Limb (tissue), 2 donors: ENCODE measurements at regions not wholly inside any gene's neighbourhood (a gene's known extent, or its start where the extent isn't known, plus 50 kb on each side); places are given as distances from the start of the nearest gene placed in this dataset.
"Not testable (repeated sequence)": the region's sequence is repeated elsewhere in the genome, so short reads cannot be mapped to it uniquely, and the experiment has no call there.

Experiments used
- DNase-seq, 2 donors: peaks; one replicate each; pipeline ENCODE4 v3.0.0-alpha.2; 2016; ENCODE audit errors: extremely low spot score in 2 of 2

GRCh38 chr3:21028412-21028811 is 722.6 kb downstream of the ZNF385D start:
- no peak for DNase-seq

GRCh38 chr3:21024563-21024962 is 726.4 kb downstream of the ZNF385D start:
- DNase-seq, result no peak

DNA sequence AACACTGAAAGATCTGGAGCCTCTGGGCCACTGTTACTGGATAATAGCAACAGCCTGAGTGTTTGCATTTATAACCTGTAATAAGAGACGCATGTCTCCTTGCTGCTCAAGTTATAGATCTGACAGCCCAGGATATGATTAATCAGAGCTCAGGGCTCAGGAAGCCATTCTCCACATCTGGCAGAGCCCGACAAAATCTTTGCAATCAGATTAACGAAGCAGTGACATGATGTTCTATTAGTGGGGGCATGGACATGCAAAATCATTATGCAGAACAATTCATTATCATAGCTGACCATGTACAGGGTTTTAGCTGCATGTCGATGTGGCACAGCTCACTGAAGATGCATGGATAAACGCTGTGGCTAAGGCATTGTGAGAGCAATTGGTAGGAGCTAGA is 730.3 kb downstream of the ZNF385D start:
- no peak for DNase-seq

GRCh38 chr3:21020043-21020442 is 731.0 kb downstream of the ZNF385D start:
- DNase-seq, result no peak

DNA sequence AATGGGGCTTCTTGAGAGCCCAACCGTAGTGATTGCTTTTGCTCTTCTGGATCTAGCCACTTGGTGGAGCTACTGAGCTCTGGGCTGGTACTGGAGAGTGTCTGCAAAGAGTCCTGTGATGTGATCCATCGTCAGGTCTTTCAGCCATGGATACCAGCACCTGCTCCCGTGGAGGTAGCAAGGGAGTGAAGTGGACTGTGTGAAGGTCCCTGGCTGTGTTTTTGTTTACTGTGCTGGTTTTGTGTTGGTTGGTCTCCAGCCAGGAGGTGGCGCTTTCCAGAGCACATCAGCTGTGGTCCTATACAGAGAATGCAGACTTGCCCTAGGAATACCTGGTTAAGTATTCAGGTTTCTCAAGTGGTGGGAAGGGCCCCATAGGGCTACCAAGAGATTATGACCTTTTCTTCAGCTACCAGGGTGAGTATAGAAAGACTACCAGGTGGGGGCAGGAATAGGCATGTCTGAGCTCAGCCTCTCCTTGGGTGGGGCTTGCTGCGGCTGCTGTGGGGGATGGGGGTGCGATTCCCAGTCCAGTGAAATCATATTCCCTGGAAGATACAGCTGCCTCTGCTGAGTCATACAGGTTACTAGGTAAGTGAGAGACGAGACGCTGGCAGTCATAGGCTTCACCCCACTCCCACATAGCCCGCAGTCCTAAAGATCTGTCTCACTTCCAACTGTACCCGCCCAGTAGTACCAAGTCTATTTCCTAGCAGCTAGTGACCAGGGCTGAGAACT is 733.7 kb downstream of the ZNF385D start:
- no peak for DNase-seq

DNA sequence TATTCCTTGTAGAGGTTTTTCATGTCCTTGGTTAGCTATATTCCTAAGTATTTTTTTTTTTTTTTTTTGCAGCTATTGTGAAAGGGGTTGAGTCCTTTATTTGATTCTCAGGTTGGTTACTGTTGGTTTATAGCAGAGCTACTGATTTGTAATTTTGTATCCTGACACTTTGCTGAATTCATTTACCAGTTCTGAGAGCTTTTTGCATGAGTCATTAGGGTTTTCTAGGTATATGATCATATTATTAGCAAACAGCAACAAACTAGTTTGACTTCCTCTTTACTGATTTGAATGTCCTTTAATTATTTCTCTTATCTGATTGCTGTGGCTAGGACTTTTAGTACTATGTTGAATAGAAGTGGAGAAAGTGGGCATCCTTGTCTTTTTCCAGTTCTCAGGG is 737.4 kb downstream of the ZNF385D start:
- no peak for DNase-seq

DNA sequence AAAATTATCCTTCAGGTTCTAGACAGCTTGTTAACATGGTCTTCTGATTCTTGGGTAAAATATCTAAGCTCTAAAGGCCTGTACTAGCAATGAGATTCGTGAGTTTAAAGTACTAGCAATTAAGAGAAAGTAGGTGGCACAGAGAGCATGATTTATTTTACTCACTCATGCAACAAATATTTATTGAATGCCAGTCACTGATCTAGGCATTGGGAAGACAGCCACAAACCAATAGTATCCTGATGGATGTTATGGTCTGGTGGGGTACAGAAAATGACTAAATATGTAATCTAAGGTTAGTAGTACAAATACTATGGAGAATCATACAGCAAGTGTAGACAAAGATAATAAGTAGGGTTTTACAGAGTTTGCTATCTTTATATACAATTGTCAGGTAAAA is 751.3 kb downstream of the ZNF385D start:
- DNase-seq, result no peak

DNA sequence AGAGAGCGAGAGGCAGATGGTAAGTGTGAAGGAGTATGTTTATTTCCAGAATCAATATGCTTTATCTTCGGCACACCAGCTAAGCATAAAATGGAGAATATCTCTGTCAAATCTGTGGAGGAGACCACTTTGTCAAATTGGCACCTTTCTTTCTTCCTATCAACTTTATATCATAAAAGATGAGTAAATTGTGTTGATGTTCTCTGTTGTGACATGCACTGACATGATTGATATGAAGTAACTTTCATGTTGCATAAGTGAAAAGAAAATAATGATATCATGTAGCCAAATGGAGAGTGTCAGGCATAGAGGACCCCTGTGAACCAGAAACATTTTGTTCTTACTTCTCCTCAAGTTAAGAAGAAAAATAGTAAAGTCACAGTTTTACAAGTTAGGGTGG is 753.8 kb downstream of the ZNF385D start:
- no peak for DNase-seq

GRCh38 chr3:20990896-20991295 is 760.1 kb downstream of the ZNF385D start:
- DNase-seq, result no peak

GRCh38 chr3:20989653-20990052 is 761.4 kb downstream of the ZNF385D start:
- not testable (repeated sequence) for DNase-seq

GRCh38 chr3:20984594-20985205 is 766.3 kb downstream of the ZNF385D start:
- DNase-seq, result peak in 1 of 2 donors; percentile 28

- DNase-seq, result peak; percentile 39 to 52
These were observed 775.8 kb downstream of the ZNF385D start for GRCh38 chr3:20975188-20975651.

- DNase-seq, result no peak
These were observed 776.6 kb downstream of the ZNF385D start for GRCh38 chr3:20974396-20974795.

DNA sequence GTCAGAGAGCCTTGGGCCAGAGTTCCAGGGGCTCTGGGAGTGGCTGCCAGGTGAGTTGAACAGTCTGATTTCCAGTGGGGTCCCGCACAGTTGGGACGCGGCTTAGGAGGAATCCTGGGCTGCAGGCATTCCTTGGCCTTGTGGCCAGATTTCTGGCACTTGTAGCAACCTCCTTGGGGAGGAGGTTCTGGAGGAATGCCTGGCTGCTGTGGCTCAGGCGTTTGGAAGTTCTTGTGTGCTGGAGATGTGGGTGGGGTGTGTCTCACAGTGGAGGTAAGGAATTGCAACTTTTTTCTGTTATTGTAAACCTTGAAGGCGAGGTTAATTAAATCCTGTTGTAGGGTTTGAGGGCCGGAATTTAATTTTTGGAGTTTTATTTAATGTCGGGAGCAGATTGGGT is 780.2 kb downstream of the ZNF385D start:
- DNase-seq, result peak in 1 of 2 donors; percentile 28

DNA sequence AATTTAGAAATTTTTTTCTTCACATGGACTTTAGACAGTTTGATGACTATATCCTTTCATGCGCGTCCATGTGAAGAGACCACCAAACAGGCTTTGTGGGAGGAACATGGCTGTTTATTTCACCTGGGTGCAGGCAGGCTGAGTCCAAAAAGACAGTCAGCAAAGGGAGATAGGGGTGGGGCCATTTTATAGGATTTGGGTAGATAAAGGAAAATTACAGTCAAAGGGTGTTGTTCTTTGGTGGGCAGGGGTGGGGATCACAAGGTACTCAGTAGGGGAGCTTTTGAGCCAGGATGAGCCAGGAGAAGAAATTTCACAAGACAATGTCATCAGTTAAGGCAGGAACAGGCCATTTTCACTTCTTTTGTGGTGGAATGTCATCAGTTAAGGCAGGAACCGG is 781.5 kb upstream of the SGO1 start:
- not testable (repeated sequence) for DNase-seq

DNA sequence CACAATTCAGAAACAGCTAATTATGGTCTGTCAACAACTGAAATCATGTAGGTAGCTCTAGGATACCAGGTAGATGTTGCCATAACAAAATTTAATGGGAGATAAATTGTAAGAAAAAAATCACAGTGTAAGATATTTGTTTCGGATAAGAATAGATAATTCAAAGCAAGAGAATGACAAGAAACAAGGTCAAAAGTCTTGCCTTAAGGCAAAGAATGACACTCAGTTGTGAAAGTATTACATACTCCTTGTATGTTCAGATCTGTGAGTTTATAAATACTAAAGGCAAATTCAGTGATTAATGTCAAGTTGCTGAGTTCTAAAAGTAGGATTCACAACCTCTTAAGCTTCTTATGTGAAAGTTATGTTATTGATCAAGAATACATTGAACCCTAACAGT is 772.2 kb upstream of the SGO1 start:
- DNase-seq, result no peak

GRCh38 chr3:20945892-20946291 is 759.9 kb upstream of the SGO1 start:
- DNase-seq, result no peak

DNA sequence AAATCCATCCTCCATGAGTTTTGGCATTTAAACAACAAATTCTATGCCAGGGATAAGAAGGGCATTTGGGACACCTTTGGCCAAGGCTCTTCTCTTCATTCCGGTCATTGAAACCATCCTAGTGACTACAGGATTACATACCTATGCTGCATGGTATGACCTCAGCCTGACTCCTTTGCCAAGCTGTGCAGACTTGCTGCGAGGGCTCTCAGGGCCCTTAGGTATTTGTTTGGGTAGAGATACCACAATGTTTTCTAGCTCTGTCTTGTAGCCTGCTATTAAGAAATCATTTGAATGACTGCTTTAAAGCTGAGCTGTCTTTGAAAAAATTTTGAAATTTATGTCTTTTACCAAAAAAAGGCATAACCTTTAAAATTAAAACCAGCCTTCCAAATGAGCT is 749.8 kb upstream of the SGO1 start:
- no peak for DNase-seq

- DNase-seq, result no peak
These were observed 745.8 kb upstream of the SGO1 start for GRCh38 chr3:20931834-20932233.

DNA sequence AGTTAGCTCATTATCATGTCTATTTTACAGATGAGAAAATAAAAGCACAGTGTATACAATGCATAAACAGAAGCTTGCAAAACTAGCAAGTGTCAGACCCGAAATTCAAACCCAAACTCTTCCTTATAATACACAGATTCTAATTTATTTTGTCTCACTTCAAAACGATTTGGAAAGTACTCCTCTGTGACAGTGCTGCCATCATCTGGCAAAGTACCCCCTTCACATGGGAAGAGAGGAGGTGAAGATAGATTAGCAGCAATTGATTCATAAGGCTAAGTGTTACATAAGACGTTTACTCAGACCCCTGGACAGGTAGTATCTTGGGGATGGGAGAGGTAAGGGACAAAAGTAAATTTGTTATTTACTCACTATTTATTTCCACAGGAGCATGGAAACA is 744.0 kb upstream of the SGO1 start:
- DNase-seq, result no peak

DNA sequence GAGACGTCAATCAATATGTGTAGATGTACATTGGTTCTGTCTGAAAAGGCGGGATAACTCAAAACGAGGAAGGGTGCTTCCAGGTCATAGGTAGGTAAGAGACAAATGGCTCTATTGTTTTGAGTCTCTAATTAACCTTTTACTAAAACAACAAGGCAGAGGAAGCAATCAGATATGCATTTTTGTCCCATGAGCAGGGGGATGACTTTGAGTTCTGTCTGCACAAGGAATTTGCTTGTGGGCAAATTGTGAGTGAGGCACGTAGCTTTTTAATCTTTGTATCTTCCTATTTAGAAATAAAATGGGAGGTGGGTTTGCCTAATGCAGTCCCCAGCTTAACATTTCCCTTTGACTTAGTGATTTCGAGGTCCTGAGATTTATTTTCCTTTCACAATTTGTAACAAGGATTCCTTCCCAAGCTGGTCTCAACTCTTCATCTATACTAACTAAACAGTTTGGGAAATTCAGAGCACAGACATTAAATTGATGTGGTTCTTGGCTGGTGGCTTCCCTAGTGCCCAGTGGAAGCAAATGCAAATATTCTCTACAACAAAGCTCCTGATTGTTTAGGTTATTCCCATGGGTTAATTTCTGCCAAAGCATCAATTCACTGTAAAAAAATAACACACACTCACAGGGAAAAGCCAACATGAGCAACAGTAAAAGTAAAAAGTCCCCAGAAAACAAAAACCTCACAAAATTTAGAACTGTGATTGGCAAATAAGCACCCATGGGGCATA is 738.8 kb upstream of the SGO1 start:
- DNase-seq, result no peak

DNA sequence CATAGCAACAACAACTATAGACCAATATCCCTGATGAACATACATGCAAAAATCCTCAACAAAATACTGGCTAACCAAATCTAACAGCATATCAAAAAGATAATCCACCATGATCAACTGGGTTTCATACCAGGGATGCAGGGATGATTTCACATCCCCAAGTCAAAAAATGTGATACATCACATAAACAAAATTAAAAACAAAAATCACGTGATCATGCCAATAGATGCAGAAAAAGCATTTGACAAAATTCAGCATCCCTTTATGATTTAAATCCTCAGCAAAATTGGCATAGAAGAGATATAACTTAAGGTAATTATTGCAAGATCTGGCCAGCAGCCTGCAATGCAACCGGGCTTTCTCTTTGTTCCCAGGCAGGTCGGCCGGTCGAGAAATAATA is 735.1 kb upstream of the SGO1 start:
- DNase-seq, result not testable (repeated sequence)
